GM19467 (cell line): ENCODE measurements at regions not wholly inside any gene's neighbourhood (a gene's known extent, or its start where the extent isn't known, plus 50 kb on each side); places are given as distances from the start of the nearest gene placed in this dataset.
"Not testable (repeated sequence)": the region's sequence is repeated elsewhere in the genome, so short reads cannot be mapped to it uniquely, and the experiment has no call there.

Experiments
- ATAC-seq: cut with Tn5 transposase; IDR thresholded peaks from one replicate; pipeline ENCODE4 v1.9.1; 2021; ENCODE audit warnings: mild to moderate bottlenecking, moderate library complexity; ENCODE audit not compliant: unreplicated experiment

GRCh38 chr1:38166461-38166860, 119.9 kb upstream of the POU3F1 start:
- no peak for ATAC-seq

GRCh38 chr1:38153778-38154470, 107.3 kb upstream of the POU3F1 start:
- ATAC-seq: no peak

GRCh38 chr1:38153066-38153777, 106.6 kb upstream of the POU3F1 start:
- peak; percentile 6 for ATAC-seq

GRCh38 chr1:38152351-38153065, 105.9 kb upstream of the POU3F1 start:
- ATAC-seq: peak; percentile 44

- no peak for ATAC-seq
These were observed 104.8 kb upstream of the POU3F1 start for GRCh38 chr1:38151399-38151798.

- not testable (repeated sequence) for ATAC-seq
These were observed 99.5 kb upstream of the POU3F1 start for GRCh38 chr1:38146079-38146478.

GRCh38 chr1:38142606-38143005, 96.0 kb upstream of the POU3F1 start:
- no peak for ATAC-seq

- no peak for ATAC-seq
These were observed 94.9 kb upstream of the POU3F1 start for GRCh38 chr1:38141483-38141882.

GRCh38 chr1:38139738-38140487, 93.3 kb upstream of the POU3F1 start:
- ATAC-seq: no peak

GRCh38 chr1:38138498-38139233, 92.1 kb upstream of the POU3F1 start:
- ATAC-seq: no peak

- ATAC-seq: no peak
These were observed 90.6 kb upstream of the POU3F1 start for GRCh38 chr1:38137164-38137563.

GRCh38 chr1:38135625-38136414, 89.2 kb upstream of the POU3F1 start:
- no peak for ATAC-seq

- no peak for ATAC-seq
These were observed 87.7 kb upstream of the POU3F1 start for GRCh38 chr1:38134294-38134755.

GRCh38 chr1:38133756-38134155, 87.2 kb upstream of the POU3F1 start:
- ATAC-seq: no peak

GRCh38 chr1:38133304-38133703, 86.7 kb upstream of the POU3F1 start:
- no peak for ATAC-seq

- ATAC-seq: no peak
These were observed 86.1 kb upstream of the POU3F1 start for GRCh38 chr1:38132681-38133080.

GRCh38 chr1:38131024-38131585, 84.5 kb upstream of the POU3F1 start:
- ATAC-seq: no peak

GRCh38 chr1:38129971-38130370, 83.4 kb upstream of the POU3F1 start:
- no peak for ATAC-seq

GRCh38 chr1:38129473-38129872, 82.9 kb upstream of the POU3F1 start:
- ATAC-seq: no peak
